DMS153 treated with DMSO at 0.1 percent for 48 hours (cell line): ENCODE measurements at regions not wholly inside any gene's neighbourhood (a gene's known extent, or its start where the extent isn't known, plus 50 kb on each side); places are given as distances from the start of the nearest gene placed in this dataset.
"Not testable (repeated sequence)": the region's sequence is repeated elsewhere in the genome, so short reads cannot be mapped to it uniquely, and the experiment has no call there.

ENCODE experiments used
- DNase-seq: peaks from one replicate; lab custom pipeline; 2025; ENCODE audit not compliant: unreplicated experiment; lab: John Stamatoyannopoulos, UW

DNA sequence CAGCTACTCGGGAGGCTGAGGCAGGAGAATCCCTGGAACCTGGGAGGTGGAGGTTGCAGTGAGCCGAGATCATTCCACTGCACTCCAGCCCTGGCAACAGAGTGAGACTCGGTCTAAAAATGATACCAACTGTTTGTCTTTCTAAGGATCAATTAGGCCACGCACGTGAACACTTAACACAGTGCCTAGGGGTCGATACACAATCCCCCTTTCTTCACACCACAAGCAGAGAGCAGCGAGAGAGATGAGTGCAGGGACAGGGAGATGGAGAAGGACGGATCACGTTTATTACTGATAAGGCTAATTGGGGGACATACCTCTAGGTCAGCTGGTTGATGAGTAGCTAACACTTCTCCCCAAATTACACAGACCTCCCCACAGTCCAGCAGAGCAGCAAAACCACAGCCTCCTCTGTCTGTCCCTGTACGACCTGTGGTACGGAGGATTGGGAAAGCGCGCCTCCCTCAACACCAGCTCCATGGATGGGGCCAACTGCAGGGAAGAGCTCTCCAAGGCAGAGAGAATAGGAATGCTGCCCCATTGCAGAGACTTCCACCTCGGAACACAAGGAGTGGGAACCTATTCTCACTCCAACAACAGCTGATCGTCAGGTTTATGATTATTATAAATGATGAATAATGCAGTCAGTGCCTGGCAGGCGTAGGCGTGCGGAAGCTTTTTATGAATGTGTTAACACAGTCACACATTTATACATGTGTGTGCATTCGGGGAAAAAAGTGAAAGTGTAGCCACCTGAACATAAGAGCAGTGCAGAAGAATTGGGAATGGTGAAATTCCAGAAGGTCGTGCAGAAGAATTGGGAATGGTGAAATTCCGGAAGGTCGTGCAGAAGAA lies 155.1 kb downstream of the C16orf95 start:
- DNase-seq, result no peak

DNA sequence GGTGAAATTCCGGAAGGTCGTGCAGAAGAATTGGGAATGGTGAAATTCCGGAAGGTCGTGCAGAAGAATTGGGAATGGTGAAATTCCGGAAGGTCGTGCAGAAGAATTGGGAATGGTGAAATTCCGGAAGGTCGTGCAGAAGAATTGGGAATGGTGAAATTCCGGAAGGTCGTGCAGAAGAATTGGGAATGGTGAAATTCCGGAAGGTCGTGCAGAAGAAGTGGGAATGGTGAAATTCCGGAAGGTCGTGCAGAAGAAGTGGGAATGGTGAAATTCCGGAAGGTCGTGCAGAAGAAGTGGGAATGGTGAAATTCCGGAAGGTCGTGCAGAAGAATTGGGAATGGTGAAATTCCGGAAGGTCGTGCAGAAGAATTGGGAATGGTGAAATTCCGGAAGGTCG lies 154.4 kb downstream of the C16orf95 start:
- not testable (repeated sequence) for DNase-seq

DNA sequence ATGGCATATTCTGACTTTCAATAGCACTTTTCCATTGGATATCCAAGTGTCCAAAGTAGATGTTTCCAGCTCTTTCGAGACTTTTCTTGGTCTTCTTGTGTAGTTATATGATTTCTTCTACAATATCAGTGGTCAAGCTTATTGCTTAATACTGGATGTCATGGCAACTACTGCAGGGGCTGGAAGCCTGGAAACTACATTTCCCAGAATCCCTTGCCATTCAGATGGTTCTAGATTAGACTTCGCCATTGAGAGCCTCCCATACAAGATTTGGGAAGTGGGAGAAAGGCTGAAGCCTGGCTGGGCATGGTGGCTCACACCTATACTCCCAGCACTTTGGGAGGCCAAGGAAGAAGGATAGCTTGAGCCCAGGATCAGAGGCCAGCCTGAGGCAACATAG lies 153.6 kb downstream of the C16orf95 start:
- no peak for DNase-seq

DNA sequence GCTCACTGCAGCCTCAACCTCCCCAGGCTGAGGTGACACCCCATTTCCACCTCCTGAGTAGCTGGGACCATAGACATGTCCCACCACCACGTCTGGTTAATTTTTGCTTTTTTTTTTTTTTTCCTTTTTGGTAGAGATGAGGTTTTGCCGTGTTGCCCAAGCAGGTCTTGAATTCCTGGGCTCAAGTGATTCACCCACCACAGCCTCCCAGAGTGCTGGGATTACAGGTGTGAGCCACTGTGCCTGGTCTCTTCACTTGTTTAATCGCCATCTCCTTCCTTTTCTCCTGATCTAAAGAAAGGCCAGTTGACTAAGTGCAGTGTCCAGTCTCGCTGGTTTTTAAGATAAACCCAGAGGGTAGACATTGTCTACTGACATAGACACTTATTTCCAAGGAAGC lies 152.0 kb downstream of the C16orf95 start:
- DNase-seq, result no peak

DNA sequence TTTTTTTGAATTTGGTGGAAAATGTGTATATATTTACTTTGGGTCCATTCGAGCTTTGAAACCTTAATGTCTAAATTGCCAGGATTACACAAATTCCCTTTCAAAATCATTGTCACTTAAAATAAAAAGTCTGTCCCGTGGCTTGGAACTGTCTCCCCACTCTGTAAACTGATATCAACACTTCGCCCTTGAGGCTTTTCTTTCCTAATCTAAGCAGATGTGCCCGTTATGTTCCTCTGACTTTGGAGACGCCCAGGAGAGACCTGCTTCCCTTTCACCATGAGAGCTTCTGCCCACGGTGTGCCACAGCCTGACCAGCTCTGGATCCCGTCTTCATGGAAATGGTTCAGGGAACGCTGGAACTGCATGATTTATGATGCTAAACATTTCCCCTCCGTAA lies 151.3 kb downstream of the C16orf95 start:
- no peak for DNase-seq

DNA sequence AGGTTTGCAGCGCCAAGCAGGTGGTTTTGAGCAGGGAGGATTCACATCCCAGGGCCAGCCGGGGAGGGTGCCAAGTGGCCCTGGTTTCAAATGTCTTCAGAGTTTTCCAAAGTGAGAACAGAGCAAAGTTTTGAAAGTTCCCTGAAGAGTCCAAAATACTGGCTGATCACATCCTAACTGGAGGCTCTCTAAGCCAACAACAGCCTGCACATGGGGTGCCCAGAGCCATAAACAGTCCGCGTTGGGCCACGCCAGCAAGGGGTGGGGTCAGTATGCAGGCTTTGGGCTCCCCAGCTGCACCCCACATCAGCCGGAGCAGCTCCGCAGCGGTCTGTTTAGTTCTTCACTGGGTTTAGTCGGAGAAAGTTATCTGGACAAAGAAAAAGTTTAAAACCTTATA lies 150.9 kb downstream of the C16orf95 start:
- no peak for DNase-seq

DNA sequence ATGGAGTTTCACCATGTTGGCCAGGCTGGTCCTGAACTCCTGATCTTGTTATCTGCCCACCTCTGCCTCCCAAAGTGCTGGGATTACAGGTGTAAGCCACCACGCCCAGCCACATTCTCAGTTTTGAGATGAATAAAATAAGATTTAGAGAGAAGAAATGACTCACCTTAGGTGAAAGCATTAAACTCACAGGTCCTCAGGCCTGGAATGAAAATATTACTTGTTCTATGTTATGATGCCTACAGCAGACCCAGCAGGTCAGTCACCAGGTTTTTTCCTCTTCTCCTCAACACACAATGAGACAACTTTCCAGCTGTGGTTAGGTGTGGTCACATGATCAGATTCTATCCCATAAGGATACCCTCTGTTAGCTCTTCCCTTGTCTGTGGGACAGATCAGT lies 150.3 kb downstream of the C16orf95 start:
- DNase-seq, result no peak

DNA sequence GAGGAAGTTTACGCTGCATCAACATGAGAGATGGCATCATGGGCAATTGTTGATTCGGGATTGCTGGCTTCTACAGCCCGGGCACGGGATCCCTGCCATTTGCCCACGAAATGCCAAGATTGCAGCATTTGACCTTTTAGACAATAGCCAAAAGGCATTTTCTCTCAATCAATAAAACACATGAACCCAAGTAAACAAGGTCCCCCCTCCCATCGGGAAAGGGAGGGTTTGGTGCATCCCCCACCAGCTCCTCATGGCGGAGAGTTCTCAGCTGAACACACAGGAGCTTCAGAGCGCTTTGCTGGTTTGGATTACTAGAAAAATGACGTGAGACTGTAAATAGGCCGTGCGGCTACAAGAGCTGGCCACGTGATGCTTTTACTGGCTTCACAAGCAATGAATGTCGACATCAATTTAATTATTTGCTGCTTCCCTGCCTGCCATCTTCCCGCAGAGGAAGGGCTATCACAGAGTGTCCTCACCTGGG lies 147.6 kb downstream of the C16orf95 start:
- DNase-seq, result peak; percentile 60

DNA sequence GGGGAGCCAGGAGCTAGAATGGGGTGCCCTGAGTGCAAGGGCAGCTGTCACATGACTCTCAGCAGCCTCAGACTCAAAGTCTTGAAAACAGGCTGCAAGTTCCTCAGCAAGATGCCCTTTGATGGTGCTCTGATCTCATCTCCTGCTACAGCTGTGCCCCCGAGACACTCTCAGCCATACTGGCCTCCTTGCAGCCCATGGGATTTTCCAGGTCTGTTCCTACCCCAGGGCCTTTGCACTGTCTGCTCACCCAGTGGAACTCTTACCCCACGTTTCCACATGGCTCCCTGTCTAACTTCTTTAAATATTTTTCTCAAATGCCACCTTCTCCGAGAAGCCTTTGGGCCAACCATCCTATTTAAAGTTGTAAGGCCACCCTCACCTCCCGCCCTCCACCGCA lies 146.9 kb downstream of the C16orf95 start:
- DNase-seq, result no peak

DNA sequence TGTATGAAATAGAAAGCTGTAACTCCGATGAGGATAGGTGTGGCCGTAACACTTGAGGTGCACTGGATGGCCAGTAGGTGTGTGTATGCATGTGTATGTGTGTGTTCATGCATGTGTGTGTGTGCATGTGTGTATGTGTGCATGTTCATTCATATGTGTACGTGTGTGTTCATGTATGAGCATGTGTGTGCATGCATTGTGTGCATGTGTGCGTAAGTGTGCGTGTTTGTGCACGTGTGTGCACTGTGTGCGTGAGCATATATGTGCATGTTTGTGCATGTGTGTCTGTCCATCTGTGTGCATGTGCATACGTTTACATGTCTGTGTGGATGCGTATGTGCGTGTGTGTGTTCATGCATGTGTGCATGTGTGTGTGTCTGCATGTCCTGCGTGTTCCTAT lies 145.5 kb downstream of the C16orf95 start:
- DNase-seq, result no peak

DNA sequence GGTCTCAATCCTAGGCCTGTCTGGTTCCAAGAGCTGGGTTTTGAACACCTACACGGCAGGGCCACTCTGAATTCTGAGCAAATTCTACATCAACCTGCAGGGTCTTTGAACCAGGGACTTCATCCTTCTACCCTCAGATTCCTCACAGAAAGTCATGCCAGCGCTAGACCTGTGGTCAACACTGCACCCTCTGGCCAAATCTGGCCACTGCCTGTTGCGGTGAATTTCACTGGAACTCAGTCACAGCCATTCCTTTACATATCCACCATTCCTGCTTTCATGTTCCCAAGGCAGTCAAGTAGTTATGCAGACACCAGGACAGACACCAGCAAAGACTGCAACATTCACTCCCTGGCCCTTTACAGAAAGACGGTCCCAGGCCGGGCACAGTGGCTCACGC lies 144.6 kb downstream of the C16orf95 start:
- DNase-seq, result no peak

DNA sequence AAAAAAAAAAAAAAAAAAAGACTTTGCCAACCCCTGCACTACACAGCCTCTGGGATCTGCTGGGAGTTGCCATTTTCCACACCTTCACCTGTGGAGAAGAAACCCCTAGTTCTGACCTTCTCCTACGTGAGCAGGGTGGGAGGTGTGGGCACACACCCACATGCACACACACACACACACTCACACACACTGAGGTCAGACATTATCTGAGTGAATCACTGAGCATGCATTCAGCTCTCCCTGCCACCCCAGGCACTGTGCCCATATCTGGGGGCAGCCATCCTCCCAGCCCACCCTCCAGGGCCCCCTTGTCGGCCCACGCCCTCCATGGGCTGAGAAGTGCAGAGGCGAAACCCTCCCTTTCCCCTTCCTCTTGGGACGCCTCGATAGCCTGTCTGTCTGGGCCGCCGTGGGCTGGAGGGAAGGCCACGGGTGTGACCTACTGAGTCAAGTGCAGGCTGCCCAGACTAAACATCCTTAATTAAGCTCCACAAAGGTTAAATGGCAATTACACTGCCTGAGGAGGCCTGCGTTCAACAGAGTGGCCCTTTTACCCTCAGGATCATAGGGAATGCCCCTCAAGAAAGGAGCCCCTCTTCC lies 143.8 kb downstream of the C16orf95 start:
- DNase-seq, result no peak

DNA sequence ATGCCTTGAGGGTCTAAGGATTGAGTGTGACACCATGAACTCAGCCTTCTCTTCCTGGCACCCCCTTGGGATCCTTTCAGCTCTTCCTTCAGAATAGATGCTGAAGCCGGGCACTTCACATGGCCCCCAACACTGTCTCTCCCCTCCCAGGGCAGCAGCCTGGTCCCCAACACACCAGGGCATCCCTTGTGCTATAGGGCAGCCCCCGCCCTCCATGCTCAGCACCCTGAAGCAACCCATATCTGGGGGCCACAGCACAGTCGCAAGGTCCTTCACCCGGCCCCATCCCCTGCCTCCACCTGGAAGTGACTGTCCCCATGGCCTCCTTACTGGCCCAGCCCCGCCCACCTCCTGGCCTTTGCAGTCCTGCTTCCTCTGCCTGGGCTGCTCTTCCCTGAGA lies 143.1 kb downstream of the C16orf95 start:
- no peak for DNase-seq

DNA sequence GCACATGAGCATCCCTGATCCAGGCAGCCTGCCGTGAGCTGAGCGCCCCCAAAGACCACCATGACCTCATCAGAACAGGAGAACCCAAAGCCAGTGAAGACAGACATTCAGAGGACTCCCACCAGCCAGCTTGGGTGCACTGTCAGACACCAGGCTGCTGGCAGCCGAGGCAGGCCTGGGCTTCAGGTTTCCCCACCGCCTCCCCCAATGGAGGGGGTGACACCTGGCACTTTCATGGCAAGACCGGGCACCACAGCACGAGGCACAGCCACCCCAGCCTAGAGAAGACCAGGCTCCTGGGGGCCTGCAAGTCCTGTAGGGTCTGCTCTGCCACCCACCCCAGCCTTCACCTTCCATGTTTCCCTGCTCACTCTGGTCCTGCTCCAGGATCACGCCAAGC lies 140.5 kb downstream of the C16orf95 start:
- DNase-seq, result no peak

DNA sequence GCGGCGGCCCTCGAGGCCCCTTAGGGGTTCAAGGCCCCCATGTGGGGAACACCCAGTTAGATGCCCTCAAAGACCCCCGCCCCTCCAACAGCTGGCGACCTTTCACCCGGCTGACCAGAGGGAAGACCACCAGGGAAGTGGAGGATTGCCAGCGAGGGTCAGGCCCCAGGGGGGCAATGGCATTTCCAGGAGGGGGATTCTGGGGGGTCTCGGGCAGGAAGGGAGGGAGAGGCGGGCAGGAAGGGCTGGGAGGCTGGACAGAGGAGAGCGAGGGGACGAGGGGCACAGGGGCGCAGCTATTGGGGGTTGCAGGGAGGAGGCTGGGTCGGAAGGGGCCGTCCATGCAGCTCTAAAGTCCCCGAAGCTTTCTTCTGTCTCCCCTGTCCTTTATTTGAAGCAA lies 139.5 kb downstream of the C16orf95 start:
- no peak for DNase-seq

DNA sequence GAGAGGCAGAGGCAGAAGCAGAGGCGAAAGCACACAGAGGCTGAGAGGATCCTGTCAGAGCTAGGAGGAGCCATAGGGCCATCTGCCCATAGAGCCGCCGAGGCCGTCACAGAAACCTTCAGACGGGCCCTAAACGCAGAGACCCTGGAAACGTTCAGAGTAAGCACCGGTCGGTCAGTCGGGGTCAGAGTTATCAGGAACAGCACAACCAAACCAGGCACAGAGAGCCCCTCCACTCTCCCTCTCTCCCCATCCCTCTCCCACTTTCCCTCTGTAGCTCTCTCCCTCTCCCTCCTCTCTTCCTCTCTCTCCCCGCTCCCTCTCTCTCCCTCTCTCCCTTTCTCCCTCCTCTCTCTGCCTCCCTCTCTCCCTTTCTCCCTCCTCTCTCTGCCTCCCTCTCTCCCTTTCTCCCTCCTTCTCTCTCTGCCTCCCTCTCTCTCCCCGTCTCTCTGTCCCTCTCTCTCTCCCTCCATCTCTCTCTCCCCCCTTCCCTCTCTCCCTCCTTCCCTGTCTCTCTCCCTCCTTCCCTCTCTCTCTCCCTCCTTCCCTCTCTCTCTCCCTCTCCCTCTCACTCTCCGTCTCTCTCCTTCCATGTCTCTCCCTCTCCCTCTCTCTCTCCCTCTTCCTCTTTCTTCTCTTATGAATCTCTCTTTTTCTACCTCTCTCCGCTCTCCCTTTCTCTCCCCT lies 138.9 kb downstream of the C16orf95 start:
- DNase-seq, result no peak

DNA sequence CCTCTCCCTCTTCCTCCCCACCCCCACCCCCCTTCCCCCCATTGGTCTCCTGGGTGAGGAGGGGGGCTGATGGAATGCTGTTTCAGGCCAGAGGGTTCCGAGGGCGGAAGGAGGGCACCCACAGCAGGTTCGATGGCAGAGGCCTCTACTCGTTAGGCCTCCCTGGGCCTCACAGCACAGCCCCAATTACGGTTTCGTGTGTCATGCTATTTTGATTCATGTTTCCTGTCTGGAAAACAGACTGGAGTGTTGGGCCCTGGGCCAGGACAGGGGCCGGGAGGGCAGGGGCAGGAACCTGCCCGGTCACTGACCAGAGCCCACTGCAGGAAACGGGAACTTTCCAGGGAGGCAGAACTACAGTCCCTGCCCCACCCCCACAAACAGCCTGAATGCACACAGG lies 138.2 kb downstream of the C16orf95 start:
- no peak for DNase-seq

DNA sequence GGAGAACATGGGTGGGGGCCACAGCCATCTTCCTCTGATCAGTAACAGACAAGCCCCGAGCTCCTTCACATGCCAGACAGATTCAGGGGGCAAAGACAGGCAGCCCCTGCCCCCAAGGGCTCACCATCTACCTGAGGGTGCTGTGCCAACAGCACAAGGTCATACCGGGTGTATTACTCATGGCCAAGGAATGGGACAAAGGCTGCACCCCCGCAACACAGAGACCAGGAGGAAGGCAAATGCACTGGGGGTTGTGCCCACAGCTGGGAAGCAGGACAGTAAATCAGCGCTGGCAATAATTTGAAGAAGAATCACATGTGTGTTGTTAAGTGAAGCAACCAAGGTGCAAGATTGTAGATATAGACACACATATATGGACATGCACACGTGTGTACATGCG lies 137.1 kb downstream of the C16orf95 start:
- no peak for DNase-seq

DNA sequence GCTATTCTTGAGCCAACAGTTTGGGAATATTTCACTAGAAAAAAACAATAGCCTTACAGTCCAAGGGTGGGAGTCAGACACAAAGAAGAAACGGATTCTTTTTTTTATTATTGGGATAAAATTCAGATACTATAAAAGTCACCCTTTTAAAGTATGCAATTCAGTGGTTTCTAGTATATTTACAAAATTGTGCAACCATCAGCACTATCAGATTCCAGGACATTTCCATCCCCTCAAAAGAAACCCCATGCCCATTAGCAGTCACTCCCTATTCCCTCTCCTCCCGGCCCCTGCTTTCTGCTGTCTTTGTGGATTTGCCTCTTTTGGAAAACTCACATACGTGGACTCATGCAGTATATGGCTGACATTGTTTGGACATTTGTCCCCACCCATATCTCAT lies 134.4 kb downstream of the C16orf95 start:
- DNase-seq, result no peak

DNA sequence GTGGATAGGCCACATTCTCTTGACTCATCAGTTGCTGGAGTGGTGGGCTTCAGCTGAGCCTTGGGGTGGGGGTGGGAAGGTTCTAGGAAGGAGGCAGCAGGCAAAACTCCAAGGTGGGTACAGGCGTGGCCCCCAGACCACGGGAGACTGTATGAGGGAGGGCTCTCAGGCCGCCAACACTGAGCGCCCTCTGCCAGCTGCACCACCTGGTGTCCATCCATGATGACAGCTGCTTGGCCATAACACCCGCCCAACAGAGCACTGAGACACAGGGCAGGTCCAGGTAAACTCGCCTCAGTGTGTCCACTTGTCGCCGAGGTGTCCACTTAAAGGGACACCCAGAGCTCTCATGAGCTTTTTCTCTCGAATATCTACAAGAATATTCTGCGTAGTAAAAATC lies 133.5 kb downstream of the C16orf95 start:
- no peak for DNase-seq

DNA sequence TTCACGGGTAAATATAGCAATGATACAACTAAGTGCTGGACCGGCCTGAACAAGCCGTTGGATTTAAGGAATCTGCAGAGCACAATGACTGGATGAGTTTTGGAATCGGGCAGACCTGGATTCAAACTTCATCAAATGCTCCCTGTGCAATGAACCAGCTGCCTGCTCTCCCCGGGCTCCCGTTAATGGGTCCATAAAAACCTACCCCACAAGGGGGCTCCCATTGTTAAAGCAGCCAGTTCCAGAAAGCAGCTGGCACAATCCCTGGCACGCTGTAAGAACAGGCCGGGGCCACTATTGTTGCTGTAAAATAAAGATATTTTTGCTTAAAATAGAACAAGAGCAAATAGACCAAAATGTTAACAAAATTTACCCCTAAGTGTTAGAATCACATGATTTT lies 131.9 kb downstream of the C16orf95 start:
- no peak for DNase-seq

DNA sequence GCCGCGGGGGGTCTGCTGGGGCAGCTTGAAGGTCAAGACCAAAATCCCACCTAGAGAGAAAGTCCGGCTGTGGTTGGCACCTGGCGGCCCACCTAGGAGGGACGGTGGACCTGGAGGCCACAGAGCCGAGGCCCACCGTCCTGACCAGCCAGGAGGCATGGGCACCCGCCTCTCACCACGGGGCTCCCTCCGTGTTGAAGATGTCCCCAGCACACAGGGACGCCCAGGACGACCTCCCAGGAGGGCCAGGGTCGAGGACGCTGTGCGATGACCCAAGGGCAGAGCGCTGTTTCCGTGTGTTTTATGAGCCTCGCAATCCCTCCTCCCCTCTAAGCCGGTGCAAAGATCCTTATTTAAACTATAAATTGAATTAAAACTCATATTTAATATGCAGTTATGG lies 131.2 kb downstream of the C16orf95 start:
- no peak for DNase-seq
